IMR-90 (cell line): ENCODE measurements at regions not wholly inside any gene's neighbourhood (a gene's known extent, or its start where the extent isn't known, plus 50 kb on each side); places are given as distances from the start of the nearest gene placed in this dataset.

Source experiments
- ATAC-seq: fragments of 200-7000 bp; cut with Tn5 transposase; 2 replicates; pipeline ENCODE4 v1.9.1; 2020; ENCODE audit warnings: low read depth, mild to moderate bottlenecking, moderate library complexity
- BruUV-seq: library from RNA; stranded (reverse); fragments of 400-500 nt; replicated peaks from 2 replicates; lab custom pipeline; 2021; lab: Mats Ljungman, UMichigan
- CTCF ChIA-PET: fragments of 300-600 bp; formaldehyde crosslinking; extraction: SDS; loops from one replicate; lab custom pipeline; 2021; ENCODE audit warnings: antibody characterized with exemption; lab: Yijun Ruan, JAX
- POLR2A ChIA-PET: fragments of 300-600 bp; sonication (Branson Sonifier 250); formaldehyde crosslinking; loops from one replicate; lab custom pipeline; 2022; ENCODE audit warnings: antibody characterized with exemption; ENCODE audit not compliant: unreplicated experiment; lab: Charles Lee
- DNase-seq: peaks from one replicate; pipeline ENCODE4 v3.0.0; 2013
- H2AFZ ChIP-seq: replicated peaks from 2 replicates; pipeline ENCODE3; 2013; ENCODE audit warnings: low read length, mild to moderate bottlenecking; ENCODE audit not compliant: poor library complexity
- H2AK5ac ChIP-seq: 2 replicates; pipeline ENCODE4 v1.6.1; 2013; ENCODE audit warnings: low read depth, low read length, inconsistent platforms
- H2AK9ac ChIP-seq: replicated peaks from 2 replicates; pipeline ENCODE3; 2013; ENCODE audit warnings: mild to moderate bottlenecking, low read depth, low read length, moderate library complexity; ENCODE audit not compliant: poor library complexity
- H2BK120ac ChIP-seq: 2 replicates; pipeline ENCODE4 v1.6.1; 2013; ENCODE audit warnings: low read depth, low read length, inconsistent platforms
- H2BK15ac ChIP-seq: 3 replicates; pipeline ENCODE4 v1.6.1; 2013; ENCODE audit warnings: low read depth, low read length, inconsistent platforms
- H2BK20ac ChIP-seq: 2 replicates; pipeline ENCODE4 v1.6.1; 2013; ENCODE audit warnings: low read depth, mild to moderate bottlenecking, inconsistent platforms, low read length, moderate library complexity
- H2BK5ac ChIP-seq: 2 replicates; pipeline ENCODE4 v1.6.1; 2013; ENCODE audit warnings: mild to moderate bottlenecking, low read depth, low read length, inconsistent platforms; ENCODE audit not compliant: poor library complexity, severe bottlenecking
- H3K14ac ChIP-seq: replicated peaks from 2 replicates; pipeline ENCODE4 v1.6.1; 2013; ENCODE audit warnings: low read depth, low read length, inconsistent platforms
- H3K18ac ChIP-seq: 2 replicates; pipeline ENCODE4 v1.6.1; 2013; ENCODE audit warnings: low read depth, low read length, control low read depth
- H3K23ac ChIP-seq: 2 replicates; pipeline ENCODE4 v1.6.1; 2013; ENCODE audit warnings: low read depth, low read length, inconsistent platforms
- H3K27ac ChIP-seq: 2 replicates; pipeline ENCODE4 v1.5.1; 2013; ENCODE audit warnings: mild to moderate bottlenecking, control low read depth, low read length; ENCODE audit not compliant: insufficient read depth
- H3K27me3 ChIP-seq: 2 replicates; pipeline ENCODE4 v1.6.1; 2013; ENCODE audit warnings: low read length; ENCODE audit not compliant: control insufficient read depth, insufficient read depth
- H3K36me3 ChIP-seq: 2 replicates; pipeline ENCODE4 v1.6.1; 2013; ENCODE audit warnings: low read length, mixed read lengths; ENCODE audit not compliant: control insufficient read depth, insufficient read depth
- H3K4ac ChIP-seq: 2 replicates; pipeline ENCODE4 v1.6.1; 2013; ENCODE audit warnings: low read depth, low read length, inconsistent platforms
- H3K4me1 ChIP-seq: 2 replicates; pipeline ENCODE4 v1.6.1; 2013; ENCODE audit warnings: low read length, mixed read lengths; ENCODE audit not compliant: control insufficient read depth, insufficient read depth
- H3K4me2 ChIP-seq: 2 replicates; pipeline ENCODE4 v1.6.1; 2013; ENCODE audit warnings: low read depth, mild to moderate bottlenecking, control low read depth, low read length, moderate library complexity
- H3K4me3 ChIP-seq: 2 replicates; pipeline ENCODE4 v1.5.1; 2013; ENCODE audit warnings: low read depth, mild to moderate bottlenecking, control low read depth, low read length, moderate library complexity; ENCODE audit not compliant: insufficient read depth
- H3K56ac ChIP-seq: 2 replicates; pipeline ENCODE4 v1.6.1; 2013; ENCODE audit warnings: low read length, inconsistent platforms; ENCODE audit not compliant: insufficient read depth; ENCODE audit errors: extremely low read depth
- H3K79me1 ChIP-seq, 2 experiments: 2 replicates each; pipeline ENCODE4 v1.6.1; 2013; ENCODE audit warnings: low read length in 2 of 2, inconsistent platforms in 1 of 2, low read depth in 1 of 2
- H3K9ac ChIP-seq: 2 replicates; pipeline ENCODE4 v1.6.1; 2013; ENCODE audit warnings: low read depth, low read length, control low read depth
- H3K9me1 ChIP-seq: 2 replicates; pipeline ENCODE4 v1.6.1; 2013; ENCODE audit warnings: low read length, inconsistent platforms; ENCODE audit not compliant: insufficient read depth
- H3K9me3 ChIP-seq: 2 replicates; pipeline ENCODE4 v1.6.1; 2013; ENCODE audit warnings: low read length; ENCODE audit not compliant: control insufficient read depth, insufficient read depth
- H4K20me1 ChIP-seq: 2 replicates; pipeline ENCODE4 v1.6.1; 2013; ENCODE audit warnings: low read length, inconsistent platforms; ENCODE audit not compliant: insufficient read depth
- H4K5ac ChIP-seq: 2 replicates; pipeline ENCODE4 v1.6.1; 2013; ENCODE audit warnings: mild to moderate bottlenecking, low read depth, low read length, control low read depth
- H4K8ac ChIP-seq, 2 experiments: 2 replicates each; pipeline ENCODE4 v1.6.1; 2013; ENCODE audit warnings: low read depth in 2 of 2, low read length in 2 of 2, control low read depth in 1 of 2, inconsistent platforms in 1 of 2
- H4K91ac ChIP-seq: 2 replicates; pipeline ENCODE4 v1.6.1; 2013; ENCODE audit warnings: low read depth, low read length, inconsistent platforms; ENCODE audit not compliant: insufficient read depth
- BHLHE40 ChIP-seq: fragments of 150-350 bp; IDR thresholded peaks from 2 replicates; pipeline ENCODE4 v1.6.1; 2016; ENCODE audit warnings: mild to moderate bottlenecking, low read depth, low read length
- CEBPB ChIP-seq: IDR thresholded peaks from 2 replicates; pipeline ENCODE4 v1.6.1; 2012; ENCODE audit warnings: low read depth, low read length, improper control_type of control experiment
- CHD1 ChIP-seq: IDR thresholded peaks from 2 replicates; pipeline ENCODE4 v1.6.1; 2012; ENCODE audit warnings: low read depth, low read length, improper control_type of control experiment
- CTCF ChIP-seq: conservative IDR thresholded peaks from 2 replicates; pipeline ENCODE4 v1.5.1; 2012; ENCODE audit warnings: mild to moderate bottlenecking, low read depth, low read length, improper control_type of control experiment
- ELK1 ChIP-seq: fragments of 150-350 bp; IDR thresholded peaks from 2 replicates; pipeline ENCODE4 v1.6.1; 2016; ENCODE audit warnings: low read depth, mild to moderate bottlenecking, low read length, moderate library complexity, borderline replicate concordance
- FOS ChIP-seq: fragments of 150-350 bp; IDR thresholded peaks from 2 replicates; pipeline ENCODE4 v1.6.1; 2016; ENCODE audit warnings: low read depth, low read length
- MAFK ChIP-seq: IDR thresholded peaks from 2 replicates; pipeline ENCODE4 v1.6.1; 2012; ENCODE audit warnings: low read depth, low read length, improper control_type of control experiment
- MAZ ChIP-seq: IDR thresholded peaks from 2 replicates; pipeline ENCODE4 v1.6.1; 2012; ENCODE audit warnings: low read depth, mild to moderate bottlenecking, low read length, improper control_type of control experiment, moderate library complexity, borderline replicate concordance
- MXI1 ChIP-seq: IDR thresholded peaks from 2 replicates; pipeline ENCODE4 v1.6.1; 2012; ENCODE audit warnings: low read depth, mild to moderate bottlenecking, low read length, moderate library complexity, borderline replicate concordance
- NFE2L2 ChIP-seq: fragments of 150-350 bp; IDR thresholded peaks from 2 replicates; pipeline ENCODE4 v1.6.1; 2016; ENCODE audit warnings: low read depth, mild to moderate bottlenecking, low read length
- POLR2A ChIP-seq: IDR thresholded peaks from 2 replicates; pipeline ENCODE4 v1.6.1; 2012; ENCODE audit warnings: mild to moderate bottlenecking, low read depth, low read length
- RAD21 ChIP-seq: IDR thresholded peaks from 2 replicates; pipeline ENCODE4 v1.6.1; 2012; ENCODE audit warnings: low read length, improper control_type of control experiment
- RCOR1 ChIP-seq: IDR thresholded peaks from 2 replicates; pipeline ENCODE4 v1.6.1; 2012; ENCODE audit warnings: mild to moderate bottlenecking, low read length, improper control_type of control experiment; ENCODE audit not compliant: insufficient replicate concordance
- RFX5 ChIP-seq: IDR thresholded peaks from 2 replicates; pipeline ENCODE4 v1.8.0; 2012; ENCODE audit warnings: low read depth, mild to moderate bottlenecking, low read length, moderate library complexity
- SMC3 ChIP-seq: fragments of 150-350 bp; IDR thresholded peaks from 2 replicates; pipeline ENCODE4 v1.6.1; 2016; ENCODE audit warnings: low read depth, mild to moderate bottlenecking, antibody characterized with exemption, low read length, moderate library complexity
- USF2 ChIP-seq: fragments of 150-350 bp; IDR thresholded peaks from 2 replicates; pipeline ENCODE4 v1.6.1; 2017; ENCODE audit warnings: mild to moderate bottlenecking, antibody characterized with exemption, low read length, low read depth
- WGBS, 2 experiments: methylation state at CpG; one replicate each; pipeline versions ENCODE4 v1.1.5 to v1.1.7; 2013; ENCODE audit warnings: missing lambda C conversion rate in 2 of 2; ENCODE audit not compliant: insufficient read length in 1 of 2; ENCODE audit errors: extremely low coverage in 2 of 2; 5-methylcytosine and 5-hydroxymethylcytosine counted together
- dilution Hi-C: fragments of 300-500 bp; cut with HindIII; formaldehyde crosslinking; loops from one replicate; pipeline ENCODE4 v1.14.3; 2018; ENCODE audit warnings: low sequenced_read_pairs; ENCODE audit not compliant: unreplicated experiment
- in situ Hi-C: fragments of 300-500 bp; cut with MboI; formaldehyde crosslinking; loops from 3 replicates; pipeline ENCODE4 v1.14.3; 2019; ENCODE audit warnings: low sequenced_read_pairs, inconsistent platforms, mixed read lengths
- intact Hi-C: fragments of 100-400 bp; cut with micrococcal nuclease; formaldehyde crosslinking; loops from 2 replicates; pipeline ENCODE4 v1.10.0; 2022

GRCh38 chr14:96682401-96682800 lies 114.8 kb upstream of the VRK1 start:
- no peaks in the 10 kb centered on the region for H3K36me3 ChIP-seq
- no peak overlapping the region for H3K9ac ChIP-seq
- TF ChIP-seq MAZ (no peak), RFX5 (no peak), SMC3 (no peak), CHD1 (no peak), BHLHE40 (no peak), CTCF (no peak), USF2 (no peak), FOS (no peak), ELK1 (no peak), CEBPB (no peak), POLR2A (no peak), MXI1 (no peak), RCOR1 (no peak), NFE2L2 (no peak), MAFK (no peak), RAD21 (no peak)
- dilution Hi-C loops (no loop called here), in situ Hi-C loops (no loop called here), intact Hi-C loops (no loop called here)
- H2BK20ac ChIP-seq: no peak overlapping the region
- H3K56ac ChIP-seq: no peak overlapping the region
- BruUV-seq: no TSS peak
- no peak overlapping the region for H3K4ac ChIP-seq
- no peak overlapping the region for H2AK5ac ChIP-seq
- no peak overlapping the region for H3K14ac ChIP-seq
- no peak overlapping the region for H2BK15ac ChIP-seq
- no peak overlapping the region for H2AFZ ChIP-seq
- H4K8ac ChIP-seq: no peak overlapping the region
- no peak overlapping the region for H3K4me3 ChIP-seq
- no peak overlapping the region for H3K4me2 ChIP-seq
- ATAC-seq (no peak), DNase-seq (no peak)
- no peak overlapping the region for H2BK120ac ChIP-seq
- H2AK9ac ChIP-seq: peak overlapping the region; percentile 42
- no peaks in the 10 kb centered on the region for H3K79me1 ChIP-seq
- ChIA-PET CTCF (no interaction called here), POLR2A (no interaction called here)
- H4K91ac ChIP-seq: no peak overlapping the region
- H4K20me1 ChIP-seq: no peaks in the 10 kb centered on the region
- no peak overlapping the region for H3K23ac ChIP-seq
- H3K27ac ChIP-seq: no peak overlapping the region
- H3K18ac ChIP-seq: no peak overlapping the region
- no peaks in the 10 kb centered on the region for H3K4me1 ChIP-seq
- no peaks in the 10 kb centered on the region for H3K9me1 ChIP-seq
- no peak overlapping the region for H4K5ac ChIP-seq
- no peaks in the 10 kb centered on the region for H3K9me3 ChIP-seq
- no CpG with 5 or more reads among the region's 3 CpGs for WGBS, 2 experiments
- H3K27me3 ChIP-seq: no peaks in the 10 kb centered on the region
- no peak overlapping the region for H2BK5ac ChIP-seq
